NCI-H1694 treated with DMSO at 0.1 percent for 48 hours (cell line): ENCODE measurements at regions not wholly inside any gene's neighbourhood (a gene's known extent, or its start where the extent isn't known, plus 50 kb on each side); places are given as distances from the start of the nearest gene placed in this dataset.

Source experiments
- DNase-seq: peaks from one replicate; lab custom pipeline; 2025; lab: John Stamatoyannopoulos, UW

DNA sequence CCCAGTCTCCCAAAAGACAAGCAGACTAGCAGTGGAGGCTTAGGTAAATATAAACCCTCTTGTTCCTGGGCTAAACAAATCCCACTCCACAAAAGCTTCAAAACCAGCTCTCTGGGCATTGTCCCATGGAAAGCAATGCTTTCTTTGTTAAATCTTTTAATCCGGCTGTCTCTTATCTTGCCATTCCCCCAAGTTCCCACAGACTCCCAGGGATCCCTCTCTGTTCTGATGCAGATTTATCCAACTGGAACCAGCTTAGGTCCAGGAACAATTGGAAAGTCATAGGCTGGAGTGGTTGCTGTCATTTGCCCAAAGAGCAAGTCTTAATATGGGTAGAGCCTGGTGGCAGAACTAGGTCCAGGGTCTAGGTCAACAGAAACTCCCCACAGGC, 110.1 kb upstream of the ATP1A1 start:
- DNase-seq, result no peak

DNA sequence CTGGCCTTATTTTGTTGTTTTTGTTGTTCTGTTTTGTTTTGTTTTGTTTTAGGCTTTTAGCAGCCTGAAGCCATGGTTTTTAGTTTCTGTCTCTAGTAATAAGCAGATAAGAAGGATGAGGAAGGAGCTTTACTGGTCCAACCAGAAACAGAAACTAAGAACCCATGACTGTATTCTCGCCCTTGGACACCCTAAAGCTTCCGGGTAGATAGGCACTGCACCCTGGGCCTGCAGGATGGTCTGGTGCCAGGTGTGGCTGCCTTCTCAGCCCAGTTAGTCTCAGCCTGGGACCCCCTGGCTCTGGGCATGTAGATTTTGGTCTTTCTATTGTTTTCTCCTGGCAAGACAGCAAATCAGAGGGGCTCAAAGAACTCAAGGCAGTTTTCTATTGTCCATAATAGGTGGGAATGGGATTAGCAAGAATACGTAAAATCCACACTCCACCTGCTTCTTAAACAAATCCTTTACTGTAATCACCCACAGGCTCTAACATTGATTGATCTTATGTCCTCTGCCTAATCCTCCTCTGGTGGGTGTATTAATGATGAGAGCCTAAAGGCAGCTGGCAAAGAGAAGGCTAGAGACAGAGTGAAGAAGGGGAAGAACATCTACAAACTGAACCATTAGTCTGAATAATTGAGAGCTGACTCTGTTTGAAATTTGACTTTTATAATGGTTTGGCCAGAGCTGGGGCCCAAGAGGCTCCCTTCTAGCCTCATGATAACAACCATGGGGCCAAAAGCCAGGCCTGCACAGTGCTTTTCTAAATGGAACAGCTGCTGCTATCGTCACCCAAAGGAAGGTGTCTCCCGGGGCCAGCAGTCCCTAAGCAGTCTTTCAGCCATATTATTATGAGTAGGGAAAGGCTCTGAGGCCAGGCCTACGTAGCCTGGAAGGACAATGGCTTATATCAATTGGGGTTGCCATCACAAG, 106.8 kb upstream of the ATP1A1 start:
- no peak for DNase-seq

DNA sequence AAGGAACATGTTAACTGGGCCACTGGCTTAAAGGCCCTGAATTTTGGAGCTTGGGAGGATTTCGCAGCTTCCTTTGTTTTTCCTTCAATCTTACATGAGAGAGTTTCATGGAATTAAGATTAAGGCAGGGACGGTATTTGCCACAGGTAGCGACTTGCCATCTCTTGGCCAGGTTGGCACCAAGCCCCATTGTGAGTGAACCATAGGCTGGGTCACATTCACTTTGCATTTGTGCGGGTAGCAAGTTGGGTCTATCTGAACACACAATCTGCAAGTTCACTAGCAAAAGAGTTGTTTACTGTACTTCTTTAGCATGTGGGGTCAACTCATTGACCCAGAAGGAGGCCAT, 106.2 kb upstream of the ATP1A1 start:
- no peak for DNase-seq

DNA sequence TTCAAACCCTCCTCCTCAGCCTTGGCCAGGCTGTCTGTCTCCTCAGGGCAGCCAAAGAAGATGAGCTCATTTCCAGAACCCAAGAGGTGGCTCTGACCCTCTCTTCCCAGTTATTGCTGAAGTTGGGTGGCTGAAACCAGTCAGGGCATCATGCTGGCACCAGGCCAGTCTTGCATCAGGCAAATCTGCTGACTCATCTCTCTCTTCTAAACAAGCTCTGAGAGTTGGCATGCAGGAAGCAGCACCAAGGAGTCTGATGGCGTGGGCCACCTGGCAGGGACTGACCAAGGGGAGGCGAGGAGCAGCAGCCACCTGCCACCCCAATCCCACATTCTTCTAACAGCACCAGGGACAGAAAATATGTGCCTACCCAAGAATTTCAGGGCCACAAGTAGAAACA, 104.8 kb upstream of the ATP1A1 start:
- peak; percentile 10 for DNase-seq

DNA sequence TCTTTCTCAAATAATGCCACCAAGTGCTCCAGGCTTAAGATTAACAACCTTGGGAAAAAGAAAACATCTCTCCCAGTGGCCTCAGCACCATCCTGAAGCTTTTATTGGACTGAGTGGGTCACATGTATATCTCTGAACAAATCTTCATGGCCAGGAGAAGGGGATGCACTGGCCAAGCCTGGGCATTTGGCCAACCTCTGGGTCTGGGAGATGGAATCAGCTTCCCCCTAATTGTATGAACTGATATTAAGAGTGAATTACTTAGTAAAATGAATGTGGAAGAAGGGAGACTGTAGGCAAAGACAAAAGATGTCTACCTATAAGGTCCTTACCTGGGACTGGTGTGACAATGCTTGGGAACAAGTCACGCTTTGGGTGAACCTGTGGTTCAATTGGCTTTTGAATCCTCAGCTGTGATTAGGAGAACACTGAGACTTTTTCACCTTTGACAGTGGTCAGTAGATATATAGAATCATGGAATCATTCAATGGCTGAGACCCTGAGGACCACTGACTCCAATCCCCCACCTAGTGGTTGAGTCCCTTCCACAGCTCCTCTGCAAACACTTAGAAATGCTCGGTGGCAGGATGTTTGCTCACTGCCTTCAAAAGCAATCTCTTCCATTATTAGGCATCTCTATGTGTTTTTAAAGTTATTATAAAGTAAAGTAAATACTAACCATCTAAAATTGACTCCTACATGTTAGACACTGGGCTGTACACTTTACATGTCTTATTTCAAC, 102.6 kb upstream of the ATP1A1 start:
- DNase-seq, result no peak

DNA sequence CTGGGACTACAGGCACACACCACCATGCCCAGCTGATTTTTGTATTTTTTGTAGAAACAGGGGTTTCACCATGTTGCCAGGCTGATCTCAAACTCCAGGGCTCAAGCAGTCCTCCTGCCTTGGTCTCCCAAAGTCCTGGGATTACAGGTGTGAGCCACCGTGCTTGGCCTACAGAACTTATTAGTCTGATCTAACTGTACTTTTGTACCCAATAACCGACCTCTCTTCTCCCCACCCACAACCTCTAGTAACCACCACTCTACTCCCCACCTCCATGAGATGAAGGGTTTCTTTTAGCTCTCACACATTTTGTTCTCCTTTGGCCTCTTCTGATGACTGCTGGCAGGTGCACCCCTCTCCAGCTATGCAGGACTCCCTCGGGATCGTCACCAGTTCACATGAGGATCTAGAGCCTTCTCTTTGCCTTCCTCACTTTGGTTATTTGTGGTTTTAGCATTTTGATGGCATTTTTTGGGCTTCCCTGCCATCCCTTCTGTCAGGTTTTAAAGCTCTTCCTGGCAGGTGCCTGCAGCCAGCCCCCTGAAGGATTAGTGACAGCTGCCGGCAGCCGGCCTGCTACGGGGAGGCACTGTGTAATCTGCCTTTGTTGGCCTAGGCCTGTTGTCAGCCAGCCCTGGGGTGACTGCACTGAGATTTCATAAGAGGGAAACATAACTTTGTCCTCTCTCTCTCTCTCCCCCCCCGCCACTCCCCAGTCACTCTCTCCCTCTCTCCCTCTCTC, 99.8 kb upstream of the ATP1A1 start:
- DNase-seq, result peak; percentile 30

DNA sequence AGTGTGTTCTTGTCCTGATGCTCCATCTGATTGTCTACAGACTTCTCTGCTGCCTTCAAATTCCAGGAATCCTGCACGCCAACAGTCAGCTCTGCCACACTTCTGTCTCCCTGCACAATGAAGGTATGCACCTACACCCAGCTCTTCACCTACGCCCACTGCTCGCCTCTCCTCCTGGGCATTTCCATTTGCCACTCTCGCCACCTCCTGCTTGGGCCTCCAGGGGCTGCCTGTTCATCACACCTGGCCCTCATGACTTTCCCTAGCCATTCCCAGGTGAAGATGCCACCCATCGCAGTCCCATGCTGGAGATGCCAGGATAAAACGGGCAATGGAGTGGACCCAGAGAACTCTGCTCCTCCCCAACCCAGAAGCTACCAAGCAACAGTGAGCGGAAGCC, 96.5 kb upstream of the ATP1A1 start:
- no peak for DNase-seq

DNA sequence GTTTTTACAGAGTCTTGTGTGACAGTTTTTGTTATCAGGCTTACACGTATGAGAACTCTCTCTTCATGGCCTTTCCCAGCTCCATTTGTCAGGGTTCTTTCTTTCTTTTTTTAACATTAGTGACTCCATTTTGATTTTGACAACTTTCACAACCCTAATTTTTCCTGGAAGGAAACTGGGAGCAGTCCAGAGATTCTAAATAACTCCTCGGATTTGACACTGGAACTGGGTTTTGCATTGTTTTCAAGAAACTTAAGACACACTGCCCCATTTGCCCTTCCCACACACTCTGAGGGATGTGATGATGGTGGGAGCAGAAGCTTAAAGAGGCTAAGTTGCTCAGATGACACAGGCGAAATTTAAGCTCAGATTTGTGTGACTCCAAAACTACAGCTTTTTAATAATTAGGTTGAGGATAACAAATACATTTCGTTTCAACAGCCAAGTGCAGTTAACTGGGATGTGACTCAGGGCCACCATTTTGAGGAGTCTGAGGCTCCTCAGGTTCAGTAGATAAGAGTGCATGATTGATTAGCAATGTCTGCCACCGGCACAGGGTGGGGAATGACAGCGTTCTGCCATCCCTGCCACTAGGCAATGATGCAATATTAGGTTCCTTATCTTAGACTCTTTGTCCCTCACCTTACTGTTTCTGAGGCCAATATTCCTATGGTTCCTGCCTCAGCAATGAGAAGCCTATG, 95.1 kb upstream of the ATP1A1 start:
- DNase-seq, result no peak

DNA sequence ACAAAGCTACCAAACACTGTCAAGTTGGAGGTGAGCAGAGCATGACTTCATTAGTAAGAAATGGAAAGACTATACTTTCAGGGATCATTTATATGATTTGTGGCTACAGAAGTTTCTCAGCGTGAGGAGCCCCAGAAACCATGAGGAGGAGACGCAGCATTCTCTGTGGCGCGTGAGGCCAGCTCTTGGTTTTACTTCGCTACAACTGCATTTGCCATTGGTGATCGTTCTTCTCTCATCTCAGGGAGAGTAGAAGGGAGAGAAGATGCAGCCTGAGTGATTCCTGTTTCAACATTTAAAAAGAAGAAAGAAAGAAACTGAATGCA, 94.5 kb upstream of the ATP1A1 start:
- no peak for DNase-seq

DNA sequence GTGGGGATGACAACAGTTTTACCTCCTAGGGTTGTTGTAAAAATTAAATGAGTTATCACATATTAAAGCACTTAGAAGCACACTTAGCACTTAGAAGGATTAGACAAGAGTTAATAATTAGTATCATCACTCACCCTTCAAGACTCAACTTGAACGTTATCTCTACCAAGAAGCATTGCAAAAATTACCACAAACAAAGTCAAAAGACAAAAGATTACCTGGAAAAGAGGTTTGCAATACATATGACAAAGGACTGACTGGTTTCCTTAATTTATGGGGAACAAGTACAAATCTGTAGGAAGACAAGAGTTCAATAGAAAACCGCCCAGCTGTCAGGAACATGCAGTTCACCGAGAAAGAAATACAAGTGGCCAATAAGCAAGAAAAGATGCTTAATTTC, 93.3 kb upstream of the ATP1A1 start:
- DNase-seq, result no peak

DNA sequence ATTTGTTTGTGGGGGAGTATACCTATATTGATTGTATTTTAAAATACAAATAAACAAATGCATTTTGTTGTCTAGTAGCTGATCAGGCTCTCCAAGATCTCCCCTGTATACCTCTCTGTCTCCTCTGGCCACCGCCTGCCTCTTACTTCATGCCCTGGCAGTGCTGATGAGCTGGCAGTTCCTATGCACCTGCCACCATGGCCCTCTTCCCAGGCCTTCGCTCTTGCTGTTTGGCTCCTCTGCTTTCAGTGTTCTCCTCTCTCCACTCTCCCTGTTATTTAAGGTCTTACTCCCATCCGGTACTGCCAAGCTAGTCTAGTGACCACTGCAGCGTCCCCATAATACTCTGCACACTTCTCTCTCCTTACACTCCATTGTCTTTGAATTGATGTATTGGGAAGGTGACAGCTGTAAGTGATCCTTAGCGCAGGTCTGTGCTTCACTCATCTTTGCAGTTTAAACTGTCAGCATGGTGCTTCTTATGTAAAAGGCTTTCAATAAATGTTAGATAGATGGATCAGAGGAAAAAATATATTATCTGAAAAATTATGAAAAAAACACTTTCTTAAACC, 88.1 kb upstream of the ATP1A1 start:
- peak; percentile 4 for DNase-seq

DNA sequence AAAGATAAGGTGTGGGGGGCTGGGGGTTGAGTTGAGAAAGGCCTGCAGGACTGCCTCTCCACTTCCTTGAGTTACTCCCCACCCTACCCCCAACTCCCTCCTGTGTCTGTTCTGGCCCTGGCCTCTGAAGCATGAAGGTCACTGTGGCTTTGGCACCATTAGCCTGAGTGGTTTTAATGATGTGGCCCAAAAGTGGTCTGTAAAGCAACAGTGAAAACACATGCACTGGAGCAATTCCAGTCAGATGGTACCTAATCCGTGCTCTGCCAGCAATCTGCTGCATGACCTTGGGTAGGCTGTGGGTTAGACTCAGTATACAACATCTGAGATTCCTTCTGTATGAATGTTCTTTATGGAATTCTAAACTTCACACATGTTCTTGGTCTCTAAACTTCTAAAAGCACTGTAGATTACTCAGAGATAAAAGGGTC, 86.5 kb upstream of the ATP1A1 start:
- DNase-seq, result no peak

DNA sequence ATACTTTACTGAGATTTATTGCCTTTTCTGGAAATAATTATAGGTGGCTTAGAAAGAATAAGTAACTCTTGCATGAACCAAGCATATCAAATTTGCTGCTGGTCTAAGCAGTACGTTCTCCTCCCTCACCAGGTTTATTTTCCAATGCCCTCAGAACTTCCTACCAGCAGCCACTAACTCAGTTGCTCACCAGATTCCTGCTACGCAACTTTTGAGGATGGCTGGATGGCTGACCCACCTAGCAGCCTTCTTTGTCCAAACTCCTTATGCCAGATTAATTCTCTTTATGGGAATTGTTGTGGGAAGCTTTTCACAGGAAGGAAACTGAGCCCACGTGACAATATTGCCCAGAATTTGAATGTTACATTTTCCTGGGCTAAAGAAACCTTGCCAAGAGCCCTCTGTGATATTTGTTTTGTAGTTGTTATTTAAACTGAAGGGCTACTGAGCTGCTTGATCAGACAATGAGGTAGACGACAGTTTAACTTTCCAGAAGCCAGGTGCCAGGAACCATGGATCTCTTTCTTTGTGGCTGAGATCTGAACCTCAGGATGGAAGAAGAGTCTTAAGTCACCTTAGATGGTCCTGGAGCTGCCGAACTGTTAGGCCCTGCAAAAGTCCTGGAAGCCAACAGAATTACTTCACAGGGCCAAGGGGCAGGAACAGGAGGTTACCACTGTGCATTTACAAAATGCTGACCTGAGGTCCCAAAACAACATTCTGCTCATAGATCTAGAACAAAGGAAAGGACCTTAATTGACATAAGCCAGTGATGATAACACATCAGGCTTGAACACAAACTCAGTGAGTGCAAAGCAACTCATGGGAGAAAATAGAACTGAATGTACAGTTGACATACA, 85.5 kb upstream of the ATP1A1 start:
- no peak for DNase-seq

DNA sequence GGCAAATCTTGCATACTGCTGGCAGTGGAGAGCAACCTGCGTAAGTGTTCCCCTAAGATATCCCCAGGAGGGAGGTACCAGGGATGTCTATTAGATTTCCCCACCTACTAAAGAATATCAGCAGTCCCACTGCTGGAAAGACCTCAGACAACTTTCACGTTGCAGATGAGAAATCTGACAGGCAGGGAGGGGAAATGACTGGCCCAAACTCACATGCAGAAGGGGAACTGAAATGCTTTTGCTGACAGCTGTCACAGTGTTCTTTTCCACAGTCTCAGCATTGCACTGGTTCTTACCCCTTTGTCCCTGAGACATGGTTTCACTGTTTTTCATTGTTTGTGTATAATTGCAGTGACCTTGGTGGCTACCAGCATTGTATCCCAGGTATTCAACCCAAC, 84.8 kb upstream of the ATP1A1 start:
- DNase-seq, result no peak

DNA sequence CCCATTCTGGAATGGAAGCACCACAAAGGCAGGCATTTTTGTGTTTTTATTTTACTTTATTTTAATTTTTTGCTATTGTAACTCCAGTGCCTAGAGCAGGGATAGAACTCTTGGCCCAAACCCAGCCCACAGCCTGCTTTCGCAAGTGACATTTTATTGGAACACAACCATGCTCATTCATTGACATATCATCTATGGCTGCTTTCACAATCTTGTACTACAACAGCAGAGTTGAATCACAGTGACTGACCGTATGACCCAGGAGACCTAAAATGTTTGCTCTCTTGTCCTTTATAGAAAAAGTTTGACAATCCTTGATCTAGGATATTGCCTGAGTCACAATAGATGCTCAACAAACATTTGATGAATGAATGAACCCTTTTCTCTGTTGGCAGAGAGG, 83.9 kb upstream of the ATP1A1 start:
- DNase-seq, result no peak

DNA sequence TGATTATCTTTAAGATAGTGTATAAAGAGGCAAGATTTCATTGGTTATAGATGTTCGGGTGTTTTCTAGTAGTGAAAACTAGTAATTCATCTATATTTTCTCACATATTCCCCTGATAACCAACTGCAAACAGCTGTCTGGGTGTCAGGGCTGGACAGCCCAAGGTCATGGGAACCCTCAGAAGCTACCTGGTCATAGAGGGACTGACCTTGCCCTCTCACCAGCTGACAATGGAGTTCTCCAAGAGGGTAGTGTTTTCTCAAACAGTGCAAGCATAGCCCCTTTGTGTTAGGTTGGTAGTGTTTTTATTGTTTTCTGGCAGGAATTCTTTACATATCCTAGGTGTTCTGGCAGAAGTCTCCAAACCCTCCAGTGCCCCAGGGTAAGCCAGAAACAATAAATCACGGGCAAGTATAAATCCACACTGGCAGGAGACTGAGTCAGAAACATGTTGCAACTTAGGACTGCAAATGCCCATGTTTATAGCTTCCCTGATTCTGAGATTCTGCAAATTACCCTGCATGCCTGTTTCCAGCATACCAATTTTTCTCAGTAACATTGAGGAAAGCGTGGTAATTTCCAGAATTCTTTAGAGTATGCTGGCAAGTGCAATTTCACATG, 82.8 kb upstream of the ATP1A1 start:
- DNase-seq, result no peak

DNA sequence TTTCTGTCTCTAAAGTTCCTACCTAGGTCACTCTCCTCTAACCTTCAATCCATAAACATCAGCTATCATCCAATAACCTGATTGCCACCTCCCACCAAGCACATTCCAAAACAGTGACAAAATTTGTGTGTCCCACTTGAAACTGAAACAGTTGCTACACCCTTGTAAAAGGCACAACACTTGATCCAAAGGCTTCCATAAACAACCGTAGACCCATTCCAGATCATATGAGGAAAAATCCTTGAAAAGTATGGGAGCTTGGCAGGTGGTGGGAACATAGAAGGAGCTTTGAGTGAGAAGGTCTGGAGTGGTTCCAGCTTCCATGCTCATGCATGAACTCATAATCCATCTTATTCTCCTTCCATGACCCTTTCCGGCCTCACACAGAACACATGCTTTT, 82.0 kb upstream of the ATP1A1 start:
- no peak for DNase-seq

DNA sequence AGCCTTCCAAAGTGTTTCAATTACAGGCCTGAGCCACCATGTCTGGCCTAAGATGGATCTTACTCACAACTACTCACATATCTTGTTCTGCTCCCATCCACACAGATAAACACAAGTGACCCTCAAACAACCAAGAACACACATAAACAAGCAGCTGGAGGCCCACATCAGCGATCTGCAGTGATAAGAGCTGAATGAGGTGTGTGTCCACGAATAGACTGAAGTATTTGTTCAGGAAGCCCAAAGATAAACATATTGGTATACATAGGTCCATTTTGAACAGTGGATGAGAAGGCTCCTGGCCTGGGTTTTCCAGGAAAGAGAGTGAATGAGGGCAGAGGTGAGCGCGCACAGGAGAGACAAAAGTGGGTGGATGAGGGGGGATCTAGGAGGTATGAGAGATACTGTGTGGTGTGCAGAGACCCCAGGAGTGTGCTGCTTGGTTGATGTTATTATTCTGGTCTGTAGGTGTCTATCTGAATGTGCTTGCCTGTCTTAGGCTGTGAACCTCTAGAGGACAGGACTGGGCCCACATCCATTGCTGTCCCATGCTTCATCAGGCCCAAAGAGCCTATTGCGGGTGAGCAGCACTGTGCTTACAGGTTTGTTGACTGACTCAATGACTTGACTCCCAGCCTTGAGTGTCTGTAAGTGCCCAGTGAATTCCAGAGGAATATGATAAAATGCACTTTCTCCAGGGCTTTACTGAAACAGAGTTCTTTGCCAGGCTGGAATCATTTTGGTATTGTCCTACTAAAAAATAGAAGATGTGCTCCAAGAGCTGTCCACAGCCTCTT, 79.9 kb upstream of the ATP1A1 start:
- DNase-seq, result no peak

DNA sequence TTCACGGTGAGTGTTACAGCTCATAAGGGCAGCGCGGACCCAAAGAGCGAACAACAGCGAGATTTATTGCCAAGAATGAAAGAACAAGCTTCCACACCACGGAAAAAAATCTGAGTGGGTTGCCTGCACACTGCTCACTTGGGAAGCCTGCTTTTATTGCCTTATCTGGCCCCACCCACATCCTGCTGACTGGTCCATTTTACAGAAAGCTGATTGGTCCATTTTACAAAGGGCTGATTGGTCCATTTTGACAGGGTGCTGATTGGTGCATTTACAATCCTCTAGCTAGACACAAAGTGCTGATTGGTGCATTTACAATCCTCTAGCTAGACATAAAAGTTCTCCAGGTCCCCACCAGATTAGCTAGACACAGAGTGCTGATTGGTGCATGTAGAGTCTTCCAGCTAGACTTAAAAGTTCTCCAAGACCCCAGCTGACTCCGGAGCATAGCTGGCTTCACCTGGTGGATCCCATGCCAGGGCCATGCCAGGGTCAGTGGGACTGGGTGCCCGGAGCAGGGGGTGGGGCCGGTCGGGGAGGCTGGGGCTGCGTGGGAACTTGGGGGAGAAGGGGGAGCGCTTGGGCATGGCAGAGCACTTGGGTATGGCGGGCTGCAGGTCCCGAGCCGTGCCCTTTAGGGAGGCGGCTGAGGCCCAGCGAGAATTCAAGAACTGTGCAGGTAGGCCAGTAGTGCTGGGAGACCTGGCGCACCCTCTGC, 75.4 kb upstream of the ATP1A1 start:
- no peak for DNase-seq
